ENCODE measurements at regions not wholly inside any gene's neighbourhood (a gene's known extent, or its start where the extent isn't known, plus 50 kb on each side); places are given as distances from the start of the nearest gene placed in this dataset.

DNA sequence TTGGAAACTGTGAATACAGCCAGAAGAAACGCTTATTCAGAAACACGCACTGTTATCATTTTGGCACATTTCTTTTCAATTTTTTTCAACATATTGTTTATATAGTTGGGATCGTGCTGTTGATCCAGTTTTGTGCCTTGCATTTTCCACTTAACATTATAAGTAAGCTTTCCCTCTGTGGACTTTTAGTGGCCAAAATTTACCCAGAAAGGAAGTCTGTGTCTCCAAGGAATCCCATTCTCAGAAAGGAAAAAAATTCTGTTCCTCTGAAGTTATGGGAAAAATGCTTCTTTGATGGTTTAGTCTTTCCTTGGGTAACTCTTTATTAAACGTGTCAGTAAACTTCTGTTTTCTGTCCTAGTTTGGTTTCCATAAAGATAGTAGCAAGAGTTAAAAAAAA lies 280.0 kb downstream of the REEP3 start:
- no peak for TF ChIP-seq CTCF (IDR thresholded peaks at IDR 0.05; ENCODE audit: insufficient read depth in 1 of 2, low read depth in 1 of 2, low read length in 1 of 2, severe bottlenecking in 1 of 2, unreplicated experiment in 1 of 2)
- no peaks in the 10 kb centered on the region for H3K36me3 Mint-ChIP-seq (ENCODE audit: insufficient read depth, unreplicated experiment)
- ChIA-PET CTCF (no interaction called here), POLR2A (no interaction called here)
- H3K27me3 Mint-ChIP-seq (ENCODE audit: insufficient read depth, unreplicated experiment): no peaks in the 10 kb centered on the region
- Histone ChIP-seq H3K27me3 (replicated peaks; ENCODE audit: control insufficient read depth, insufficient read depth, low read length) (0 out of 2 replicates have a peak, but pooled peaks cover 2% of the 10 kb centered on the region), H3K4me3 (ENCODE audit: low read depth, low read length) (no peak overlapping the region), H3K36me3 (ENCODE audit: control insufficient read depth, insufficient read depth, low read length) (no peaks in the 10 kb centered on the region), H3K9me3 (peaks cover 6% of the 10 kb centered on the region; the same call in 1 of the 2 replicates), H3K4me1 (no peaks in the 10 kb centered on the region)
- no peaks in the 10 kb centered on the region for H3K4me1 Mint-ChIP-seq (ENCODE audit: low read depth, unreplicated experiment)
- BruUV-seq (replicated peaks): no TSS peak
- H3K27ac Mint-ChIP-seq (ENCODE audit: unreplicated experiment): no peak overlapping the region
- peaks cover 16% of the 10 kb centered on the region for H3K9me3 Mint-ChIP-seq (ENCODE audit: unreplicated experiment)
- intact Hi-C loops (cut with micrococcal nuclease; ENCODE audit: unreplicated experiment): no loop called here
- no peak overlapping the region for H3K4me3 Mint-ChIP-seq (ENCODE audit: unreplicated experiment)
- no peak for DNase-seq

DNA sequence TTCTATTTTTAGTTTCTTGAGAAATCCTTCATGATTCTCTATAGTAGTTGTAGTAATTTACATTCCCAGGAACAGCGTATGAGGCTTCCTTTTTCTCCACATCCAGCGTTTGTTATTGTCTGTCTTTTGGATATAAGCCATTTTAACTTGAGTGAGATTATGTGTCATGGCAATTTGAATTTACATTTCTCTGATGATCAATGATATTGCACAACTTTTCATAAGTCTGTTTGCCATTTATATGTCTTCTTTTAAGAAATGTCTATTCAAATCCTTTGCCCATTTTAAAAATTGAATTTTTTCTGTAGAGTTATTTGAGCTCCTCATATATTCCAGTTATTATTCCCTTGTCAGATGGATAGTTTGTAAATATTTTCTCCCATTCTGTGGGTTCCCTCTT lies 285.1 kb downstream of the REEP3 start:
- no TSS peak for BruUV-seq (replicated peaks)

GRCh38 chr10:63812501-63812900 lies 291.3 kb downstream of the REEP3 start:
- Mint-ChIP-seq H3K4me3 (ENCODE audit: unreplicated experiment) (no peak overlapping the region), H3K4me1 (ENCODE audit: low read depth, unreplicated experiment) (no peaks in the 10 kb centered on the region), H3K27me3 (ENCODE audit: insufficient read depth, unreplicated experiment) (peaks cover 13% of the 10 kb centered on the region), H3K9me3 (ENCODE audit: unreplicated experiment) (peaks cover 47% of the 10 kb centered on the region), H3K36me3 (ENCODE audit: insufficient read depth, unreplicated experiment) (no peaks in the 10 kb centered on the region), H3K27ac (ENCODE audit: unreplicated experiment) (no peak overlapping the region)
- no TSS peak for BruUV-seq (replicated peaks)
- intact Hi-C loops (cut with micrococcal nuclease; ENCODE audit: unreplicated experiment): no loop called here
- no peaks in the 10 kb centered on the region for H3K36me3 ChIP-seq (ENCODE audit: control insufficient read depth, insufficient read depth, low read length)
- ChIA-PET CTCF (no interaction called here), POLR2A (no interaction called here)
- no peak overlapping the region for H3K4me3 ChIP-seq (ENCODE audit: low read depth, low read length)
- H3K27me3 ChIP-seq (replicated peaks; ENCODE audit: control insufficient read depth, insufficient read depth, low read length): no peaks in the 10 kb centered on the region
- no peak for DNase-seq
- H3K9me3 ChIP-seq: peaks cover 3% of the 10 kb centered on the region; the same call in 1 of the 2 replicates
- H3K4me1 ChIP-seq: no peaks in the 10 kb centered on the region
- TF ChIP-seq CTCF (IDR thresholded peaks at IDR 0.05; ENCODE audit: insufficient read depth in 1 of 2, low read depth in 1 of 2, low read length in 1 of 2, severe bottlenecking in 1 of 2, unreplicated experiment in 1 of 2): no peak

More for the DNA sequence above, 285.1 kb downstream of the REEP3 start:
- Mint-ChIP-seq H3K27me3 (ENCODE audit: insufficient read depth, unreplicated experiment) (no peaks in the 10 kb centered on the region), H3K4me1 (ENCODE audit: low read depth, unreplicated experiment) (no peaks in the 10 kb centered on the region), H3K27ac (ENCODE audit: unreplicated experiment) (no peak overlapping the region), H3K9me3 (ENCODE audit: unreplicated experiment) (peaks cover 46% of the 10 kb centered on the region), H3K4me3 (ENCODE audit: unreplicated experiment) (no peak overlapping the region), H3K36me3 (ENCODE audit: insufficient read depth, unreplicated experiment) (no peaks in the 10 kb centered on the region)
- Histone ChIP-seq H3K36me3 (ENCODE audit: control insufficient read depth, insufficient read depth, low read length) (no peaks in the 10 kb centered on the region), H3K27me3 (replicated peaks; ENCODE audit: control insufficient read depth, insufficient read depth, low read length) (no peaks in the 10 kb centered on the region), H3K4me1 (no peaks in the 10 kb centered on the region), H3K9me3 (peaks cover 11% of the 10 kb centered on the region; the same call in 1 of the 2 replicates), H3K4me3 (ENCODE audit: low read depth, low read length) (no peak overlapping the region)
- TF ChIP-seq CTCF (IDR thresholded peaks at IDR 0.05; ENCODE audit: insufficient read depth in 1 of 2, low read depth in 1 of 2, low read length in 1 of 2, severe bottlenecking in 1 of 2, unreplicated experiment in 1 of 2): no peak
- intact Hi-C loops (cut with micrococcal nuclease; ENCODE audit: unreplicated experiment): no loop called here
- POLR2A ChIA-PET: no interaction called here
- no peak for DNase-seq
- CTCF ChIA-PET: no interaction called here

Data from Caco-2 (cell line).